H1 (cell line): ENCODE measurements at regions not wholly inside any gene's neighbourhood (a gene's known extent, or its start where the extent isn't known, plus 50 kb on each side); places are given as distances from the start of the nearest gene placed in this dataset.
"Not testable (repeated sequence)": the region's sequence is repeated elsewhere in the genome, so short reads cannot be mapped to it uniquely, and the experiment has no call there.

ENCODE experiments used
- CTCF ChIA-PET: fragments of 300-600 bp; sonication (Branson Sonifier 250); formaldehyde crosslinking; loops from one replicate; lab custom pipeline; 2021; ENCODE audit not compliant: partially characterized antibody; lab: Charles Lee
- POLR2A ChIA-PET: fragments of 300-600 bp; sonication (Branson Sonifier 250); formaldehyde crosslinking; loops from one replicate; lab custom pipeline; 2021; ENCODE audit warnings: inconsistent platforms; ENCODE audit not compliant: partially characterized antibody; lab: Charles Lee
- DNase-seq, 2 experiments: peaks; one replicate each; pipeline versions ENCODE4 v3.0.0 to v3.0.0-alpha.2; 2010 to 2022; ENCODE audit warnings: low spot score in 2 of 2, low read depth in 1 of 2, mixed read lengths in 1 of 2
- FAIRE-seq: peaks from 2 replicates; lab custom pipeline; 2011; peaks lifted over from hg19 to GRCh38; lab: Jason Lieb, UNC
- H2AFZ ChIP-seq: 2 replicates; pipeline ENCODE4 v1.8.1; 2012; ENCODE audit warnings: low read length, inconsistent platforms
- H2AK5ac ChIP-seq: 2 replicates; pipeline ENCODE4 v1.6.1; 2013; ENCODE audit warnings: low read depth, low read length
- H2BK120ac ChIP-seq: replicated peaks from 2 replicates; pipeline ENCODE3; 2013; ENCODE audit warnings: low read depth, low read length, inconsistent platforms
- H2BK12ac ChIP-seq: 2 replicates; pipeline ENCODE4 v1.6.1; 2013; ENCODE audit warnings: low read depth, low read length
- H2BK15ac ChIP-seq: 2 replicates; pipeline ENCODE4 v1.6.1; 2013; ENCODE audit warnings: low read length
- H2BK20ac ChIP-seq: 2 replicates; pipeline ENCODE4 v1.6.1; 2013; ENCODE audit warnings: low read length
- H2BK5ac ChIP-seq: 2 replicates; pipeline ENCODE4 v1.6.1; 2013; ENCODE audit warnings: low read depth, low read length
- H3K14ac ChIP-seq: 2 replicates; pipeline ENCODE4 v1.6.1; 2013; ENCODE audit warnings: inconsistent platforms; ENCODE audit not compliant: insufficient read length
- H3K18ac ChIP-seq: 2 replicates; pipeline ENCODE4 v1.6.1; 2013; ENCODE audit warnings: low read length; ENCODE audit errors: extremely low read depth
- H3K23ac ChIP-seq: 2 replicates; pipeline ENCODE4 v1.6.1; 2013; ENCODE audit warnings: inconsistent platforms; ENCODE audit not compliant: insufficient read length
- H3K23me2 ChIP-seq: 2 replicates; pipeline ENCODE4 v1.6.1; 2013; ENCODE audit warnings: low read depth, low read length
- H3K27ac ChIP-seq: 2 replicates; pipeline ENCODE4 v1.6.1; 2011; ENCODE audit warnings: low read depth, low read length, inconsistent platforms
- H3K27me3 ChIP-seq, 4 experiments: replicated peaks in 1 of 4; 1 replicate in 1 of 4; 2 replicates in 3 of 4; pipeline versions ENCODE4 v1.6.1 to v1.8.1; 2011 to 2013; ENCODE audit warnings: low read length in 3 of 4, mild to moderate bottlenecking in 3 of 4, inconsistent platforms in 2 of 4, mixed read lengths in 2 of 4, moderate library complexity in 1 of 4; ENCODE audit not compliant: control insufficient read depth in 3 of 4, insufficient read depth in 3 of 4; ENCODE audit errors: extremely low read depth in 1 of 4
- H3K36me3 ChIP-seq, 4 experiments: 2 replicates each; pipeline versions ENCODE4 v1.6.1 to v1.8.1; 2011 to 2013; ENCODE audit warnings: mild to moderate bottlenecking in 4 of 4, low read length in 3 of 4, moderate library complexity in 2 of 4, control low read depth in 1 of 4, inconsistent platforms in 1 of 4; ENCODE audit not compliant: insufficient read depth in 4 of 4, control insufficient read depth in 2 of 4
- H3K4ac ChIP-seq: replicated peaks from 2 replicates; pipeline ENCODE3; 2013; ENCODE audit warnings: low read length, low read depth, mixed read lengths, inconsistent platforms; ENCODE audit not compliant: insufficient read length
- H3K4me1 ChIP-seq, 4 experiments: replicated peaks in 1 of 4; 1 replicate in 1 of 4; 2 replicates in 3 of 4; pipeline versions ENCODE4 v1.6.1 to v1.8.1; 2011 to 2013; ENCODE audit warnings: low read length in 3 of 4, inconsistent platforms in 2 of 4, mixed read lengths in 1 of 4; ENCODE audit not compliant: insufficient read depth in 4 of 4, control insufficient read depth in 3 of 4
- H3K4me2 ChIP-seq, 2 experiments: 2 replicates each; pipeline versions ENCODE4 v1.6.1 to v1.8.1; 2011 to 2013; ENCODE audit warnings: low read depth in 2 of 2, low read length in 2 of 2, control low read depth in 1 of 2, inconsistent platforms in 1 of 2, mild to moderate bottlenecking in 1 of 2; ENCODE audit not compliant: insufficient read depth in 1 of 2
- H3K4me3 ChIP-seq, 4 experiments: fragments of 200-600, 300-600 bp in 1 of 4; sonication (generic), shearing (Covaris generic), sonication (Bioruptor Twin) in 1 of 4; 2 replicates each; pipeline versions ENCODE4 v1.5.1 to v1.8.1; 2011 to 2016; ENCODE audit warnings: low read length in 4 of 4, low read depth in 3 of 4, control low read depth in 2 of 4, inconsistent platforms in 2 of 4, mild to moderate bottlenecking in 2 of 4, mixed read lengths in 1 of 4, moderate library complexity in 1 of 4; ENCODE audit not compliant: insufficient read depth in 2 of 4; ENCODE audit errors: extremely low read depth in 1 of 4
- H3K56ac ChIP-seq: replicated peaks from 2 replicates; pipeline ENCODE3; 2013; ENCODE audit warnings: low read depth, mild to moderate bottlenecking, mixed read lengths, low read length, inconsistent platforms; ENCODE audit not compliant: insufficient read length
- H3K79me1 ChIP-seq: 2 replicates; pipeline ENCODE4 v1.6.1; 2013; ENCODE audit warnings: low read depth, low read length, control low read depth
- H3K79me2 ChIP-seq, 2 experiments: 2 replicates each; pipeline versions ENCODE4 v1.6.1 to v1.8.1; 2012 to 2013; ENCODE audit warnings: low read length in 2 of 2, mild to moderate bottlenecking in 2 of 2, inconsistent platforms in 1 of 2; ENCODE audit not compliant: insufficient read depth in 2 of 2, control insufficient read depth in 1 of 2
- H3K9ac ChIP-seq, 4 experiments: replicated peaks in 1 of 4; 1 replicate in 1 of 4; 2 replicates in 3 of 4; pipeline versions ENCODE4 v1.6.1 to v1.8.1; 2011 to 2013; ENCODE audit warnings: low read depth in 3 of 4, low read length in 3 of 4, control low read depth in 2 of 4, mild to moderate bottlenecking in 2 of 4, moderate library complexity in 2 of 4, inconsistent platforms in 1 of 4; ENCODE audit errors: extremely low read depth in 1 of 4
- H3K9me3 ChIP-seq, 2 experiments: 2 replicates each; pipeline versions ENCODE4 v1.6.1 to v1.8.1; 2012 to 2013; ENCODE audit warnings: mild to moderate bottlenecking in 2 of 2, moderate library complexity in 2 of 2, control low read depth in 1 of 2, inconsistent platforms in 1 of 2, low read depth in 1 of 2, low read length in 1 of 2, mixed read lengths in 1 of 2; ENCODE audit not compliant: insufficient read depth in 2 of 2
- H4K20me1 ChIP-seq, 2 experiments: replicated peaks in 1 of 2; 2 replicates each; pipeline versions ENCODE3 to v1.8.1; 2011 to 2013; ENCODE audit warnings: inconsistent platforms in 2 of 2, low read length in 2 of 2, mild to moderate bottlenecking in 1 of 2; ENCODE audit not compliant: insufficient read depth in 2 of 2, control insufficient read depth in 1 of 2
- H4K5ac ChIP-seq: 2 replicates; pipeline ENCODE4 v1.6.1; 2013; ENCODE audit warnings: low read length, low read depth, mixed read lengths, inconsistent platforms; ENCODE audit not compliant: insufficient read length
- H4K8ac ChIP-seq: 2 replicates; pipeline ENCODE4 v1.8.0; 2013; ENCODE audit warnings: mild to moderate bottlenecking, moderate library complexity, low read length, inconsistent platforms; ENCODE audit not compliant: insufficient read depth; ENCODE audit errors: extremely low read depth
- H4K91ac ChIP-seq: replicated peaks from 2 replicates; pipeline ENCODE3; 2013; ENCODE audit warnings: low read length, mixed read lengths, inconsistent platforms; ENCODE audit not compliant: insufficient read length
- WGBS, 2 experiments: shearing (Covaris generic) in 1 of 2; methylation state at CpG; one replicate each; pipeline versions ENCODE4 v1.1.6 to v1.1.7; 2013 to 2015; ENCODE audit warnings: low lambda C conversion rate in 2 of 2, mixed read lengths in 2 of 2, inconsistent platforms in 1 of 2, low coverage in 1 of 2, missing lambda C conversion rate in 1 of 2; ENCODE audit not compliant: insufficient replicate concordance in 2 of 2, insufficient coverage in 1 of 2, insufficient read length in 1 of 2; ENCODE audit errors: extremely low coverage in 1 of 2, missing lambda C conversion rate in 1 of 2; 5-methylcytosine and 5-hydroxymethylcytosine counted together

GRCh38 chr2:183478941-183479595 is 354.8 kb downstream of the NUP35 start:
- H3K14ac ChIP-seq, H2BK5ac ChIP-seq, H3K9ac ChIP-seq, H2BK20ac ChIP-seq, H3K79me1 ChIP-seq, DNase-seq, H3K23ac ChIP-seq, H3K4me2 ChIP-seq, H4K20me1 ChIP-seq, H3K27ac ChIP-seq, H2BK120ac ChIP-seq, FAIRE-seq, H3K36me3 ChIP-seq, POLR2A ChIA-PET, H3K4me3 ChIP-seq, H2BK12ac ChIP-seq, H2AK5ac ChIP-seq, H3K27me3 ChIP-seq, H3K4me1 ChIP-seq, H2BK15ac ChIP-seq, H4K91ac ChIP-seq, H2AFZ ChIP-seq, H4K8ac ChIP-seq, H3K18ac ChIP-seq, H3K4ac ChIP-seq, H3K9me3 ChIP-seq, H3K79me2 ChIP-seq, H3K23me2 ChIP-seq, H4K5ac ChIP-seq, H3K56ac ChIP-seq: not testable (repeated sequence)
- 93% methylated on average over 12 of the region's 39 CpGs; no CpG with 5 or more reads in 1 of the 2 experiments for WGBS, 2 experiments
- CTCF ChIA-PET = interaction anchor here (0.6 kb wide), 1 partner anchor 169 kb away, joined by 3 read pairs; no protein-coding TSS in a partner anchor
